Liver (tissue), 3 donors: ENCODE measurements at regions not wholly inside any gene's neighbourhood (a gene's known extent, or its start where the extent isn't known, plus 50 kb on each side); places are given as distances from the start of the nearest gene placed in this dataset.

Experiments
- ATF3 ChIP-seq: IDR thresholded peaks from 2 replicates; pipeline ENCODE4 v1.6.1; 2016; ENCODE audit warnings: antibody characterized with exemption
- SP1 ChIP-seq: IDR thresholded peaks from 2 replicates; pipeline ENCODE4 v1.6.1; 2018; ENCODE audit warnings: antibody characterized with exemption, mild to moderate bottlenecking
- TF ChIP-seq, protein P1 (sequence below): fragments of 150-350 bp; IDR thresholded peaks from 2 replicates; pipeline ENCODE4 v1.5.1; 2017; ENCODE audit warnings: improper control_type of control experiment, low read depth, low read length; ENCODE audit not compliant: missing input control
- donor health status: healthy.
- donor health status: healthy.

- TF ChIP-seq, protein P1, sequence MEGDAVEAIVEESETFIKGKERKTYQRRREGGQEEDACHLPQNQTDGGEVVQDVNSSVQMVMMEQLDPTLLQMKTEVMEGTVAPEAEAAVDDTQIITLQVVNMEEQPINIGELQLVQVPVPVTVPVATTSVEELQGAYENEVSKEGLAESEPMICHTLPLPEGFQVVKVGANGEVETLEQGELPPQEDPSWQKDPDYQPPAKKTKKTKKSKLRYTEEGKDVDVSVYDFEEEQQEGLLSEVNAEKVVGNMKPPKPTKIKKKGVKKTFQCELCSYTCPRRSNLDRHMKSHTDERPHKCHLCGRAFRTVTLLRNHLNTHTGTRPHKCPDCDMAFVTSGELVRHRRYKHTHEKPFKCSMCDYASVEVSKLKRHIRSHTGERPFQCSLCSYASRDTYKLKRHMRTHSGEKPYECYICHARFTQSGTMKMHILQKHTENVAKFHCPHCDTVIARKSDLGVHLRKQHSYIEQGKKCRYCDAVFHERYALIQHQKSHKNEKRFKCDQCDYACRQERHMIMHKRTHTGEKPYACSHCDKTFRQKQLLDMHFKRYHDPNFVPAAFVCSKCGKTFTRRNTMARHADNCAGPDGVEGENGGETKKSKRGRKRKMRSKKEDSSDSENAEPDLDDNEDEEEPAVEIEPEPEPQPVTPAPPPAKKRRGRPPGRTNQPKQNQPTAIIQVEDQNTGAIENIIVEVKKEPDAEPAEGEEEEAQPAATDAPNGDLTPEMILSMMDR: no peak
- TF ChIP-seq SP1 (no peak), ATF3 (no peak)
Observed at GRCh38 chr6:14697427-14697826, 548.4 kb upstream of the JARID2 start.
